GM12878 (cell line): ENCODE measurements at regions not wholly inside any gene's neighbourhood (a gene's known extent, or its start where the extent isn't known, plus 50 kb on each side); places are given as distances from the start of the nearest gene placed in this dataset.

Source experiments
- ATAC-seq: fragments of 200-7000 bp; cut with Tn5 transposase; 3 replicates; pipeline ENCODE4 v1.9.1; 2020; ENCODE audit warnings: mild to moderate bottlenecking, moderate library complexity
- BruUV-seq: library from RNA; stranded (reverse); fragments of 400-500 nt; replicated peaks from 2 replicates; lab custom pipeline; 2021; lab: Mats Ljungman, UMichigan
- CTCF ChIA-PET: fragments of 300-600 bp; sonication (Branson Sonifier 250); formaldehyde crosslinking; extraction: SDS; loops from one replicate; lab custom pipeline; 2021; ENCODE audit warnings: inconsistent platforms; lab: Yijun Ruan, JAX
- POLR2A ChIA-PET: fragments of 350-600 bp; formaldehyde crosslinking; extraction: SDS; loops from one replicate; lab custom pipeline; 2021; ENCODE audit warnings: inconsistent platforms; lab: Charles Lee
- RAD21 ChIA-PET: fragments of 300-600 bp; sonication (Branson Sonifier 250); formaldehyde crosslinking; loops from one replicate; lab custom pipeline; 2023; ENCODE audit warnings: antibody characterized with exemption; ENCODE audit not compliant: unreplicated experiment; lab: Charles Lee
- SMC1A ChIA-PET: fragments of 300-600 bp; sonication (Branson Sonifier 250); formaldehyde crosslinking; loops from one replicate; lab custom pipeline; 2023; ENCODE audit not compliant: unreplicated experiment, uncharacterized antibody; lab: Charles Lee
- DNase-seq: peaks from one replicate; pipeline ENCODE4 v3.0.0-alpha.2; 2011; ENCODE audit warnings: low read depth, low spot score
- FAIRE-seq: peaks from 3 replicates; lab custom pipeline; 2011; peaks lifted over from hg19 to GRCh38; lab: Jason Lieb, UNC
- H2AFZ ChIP-seq: 2 replicates; pipeline ENCODE4 v1.6.0; 2011; ENCODE audit warnings: low read depth, low read length, control low read depth; ENCODE audit not compliant: control insufficient read depth
- H3K27ac ChIP-seq: 2 replicates; pipeline ENCODE4 v1.5.1; 2011; ENCODE audit warnings: control low read depth; ENCODE audit not compliant: control insufficient read depth, insufficient read depth
- H3K27me3 ChIP-seq, 2 experiments: replicated peaks in 1 of 2; 2 replicates each; pipeline versions ENCODE4 v1.6.0 to v1.6.1; 2011; ENCODE audit warnings: low read length in 1 of 2; ENCODE audit not compliant: control insufficient read depth in 2 of 2, insufficient read depth in 2 of 2
- H3K36me3 ChIP-seq, 2 experiments: 2 replicates each; pipeline ENCODE4 v1.5.1; 2011; ENCODE audit warnings: low read length in 1 of 2; ENCODE audit not compliant: control insufficient read depth in 2 of 2, insufficient read depth in 2 of 2
- H3K4me1 ChIP-seq: 2 replicates; pipeline ENCODE4 v1.6.1; 2011; ENCODE audit warnings: mild to moderate bottlenecking, low read length, moderate library complexity, mixed read lengths; ENCODE audit not compliant: control insufficient read depth, insufficient read depth
- H3K4me2 ChIP-seq: 2 replicates; pipeline ENCODE4 v1.6.0; 2011; ENCODE audit warnings: control low read depth; ENCODE audit not compliant: control insufficient read depth, insufficient read depth
- H3K4me3 ChIP-seq: fragments of 200-600 bp; sonication (generic); 2 replicates; pipeline ENCODE4 v1.5.1; 2016
- H3K79me2 ChIP-seq: 2 replicates; pipeline ENCODE4 v1.6.0; 2011; ENCODE audit warnings: low read length; ENCODE audit not compliant: control insufficient read depth, insufficient read depth
- H3K9ac ChIP-seq: 2 replicates; pipeline ENCODE4 v1.8.0; 2011; ENCODE audit warnings: low read length, control low read depth, mixed read lengths; ENCODE audit not compliant: control insufficient read depth, insufficient read depth
- H3K9me3 ChIP-seq: replicated peaks from 3 replicates; pipeline ENCODE4 v1.5.1; 2011; ENCODE audit warnings: mild to moderate bottlenecking, low read length; ENCODE audit not compliant: control insufficient read depth, insufficient read depth
- H4K20me1 ChIP-seq: 2 replicates; pipeline ENCODE4 v1.6.0; 2011; ENCODE audit not compliant: control insufficient read depth, insufficient read depth
- BACH1 ChIP-seq: fragments of 450-650 bp; IDR thresholded peaks from 2 replicates; pipeline ENCODE4 v1.6.1; 2017; ENCODE audit warnings: mild to moderate bottlenecking, borderline replicate concordance
- CEBPB ChIP-seq, 2 experiments: fragments of 150-350 bp in 1 of 2; IDR thresholded peaks; 2 replicates each; pipeline ENCODE4 v1.6.1; 2012 to 2014; ENCODE audit warnings: low read depth in 2 of 2, low read length in 2 of 2, borderline replicate concordance in 1 of 2, inconsistent platforms in 1 of 2
- CHD2 ChIP-seq: IDR thresholded peaks from 2 replicates; pipeline ENCODE4 v1.6.1; 2011; ENCODE audit warnings: low read depth, low read length, improper control_type of control experiment, borderline replicate concordance
- CREB1 ChIP-seq: IDR thresholded peaks from 2 replicates; pipeline ENCODE4 v1.6.1; 2012; ENCODE audit warnings: low read depth, mild to moderate bottlenecking, inconsistent platforms
- HCFC1 ChIP-seq: fragments of 150-350 bp; IDR thresholded peaks from 2 replicates; pipeline ENCODE4 v1.6.1; 2014; ENCODE audit warnings: low read length
- NFXL1 ChIP-seq: fragments of 450-650 bp; IDR thresholded peaks from 2 replicates; pipeline ENCODE4 v1.6.1; 2017; ENCODE audit warnings: antibody characterized with exemption, mild to moderate bottlenecking, borderline replicate concordance
- NR2C1 ChIP-seq: fragments of 450-650 bp; IDR thresholded peaks from 2 replicates; pipeline ENCODE4 v1.6.1; 2017; ENCODE audit warnings: antibody characterized with exemption, mild to moderate bottlenecking, moderate library complexity
- NR2C2 ChIP-seq: IDR thresholded peaks from 2 replicates; pipeline ENCODE4 v1.6.1; 2011; ENCODE audit warnings: borderline replicate concordance, low read depth; ENCODE audit not compliant: control insufficient read depth, insufficient read length
- POU2F2 ChIP-seq: IDR thresholded peaks from 3 replicates; pipeline ENCODE4 v1.6.1; 2011; ENCODE audit warnings: low read depth, mild to moderate bottlenecking, low read length, borderline replicate concordance
- SMAD5 ChIP-seq: IDR thresholded peaks from 2 replicates; pipeline ENCODE4 v1.6.1; 2016; ENCODE audit warnings: antibody characterized with exemption, low read depth
- TARDBP ChIP-seq: IDR thresholded peaks from 2 replicates; pipeline ENCODE4 v1.6.1; 2016; ENCODE audit warnings: borderline replicate concordance
- YY1 ChIP-seq: IDR thresholded peaks from 2 replicates; pipeline ENCODE4 v1.6.1; 2011; ENCODE audit warnings: low read depth, mild to moderate bottlenecking, low read length
- ZZZ3 ChIP-seq: IDR thresholded peaks from 2 replicates; pipeline ENCODE4 v1.6.1; 2011; ENCODE audit warnings: low read depth; ENCODE audit not compliant: control insufficient read depth, insufficient read length
- WGBS: methylation state at CpG from one replicate; pipeline ENCODE4 v1.1.6; 2016; ENCODE audit warnings: low lambda C conversion rate; ENCODE audit not compliant: insufficient replicate concordance, insufficient coverage; ENCODE audit errors: missing lambda C conversion rate; 5-methylcytosine and 5-hydroxymethylcytosine counted together
- in situ Hi-C: fragments of 300-500 bp; cut with MboI; formaldehyde crosslinking; loops from 9 replicates; pipeline ENCODE4 v1.14.3; 2018; ENCODE audit warnings: mixed read lengths
- intact Hi-C: fragments of 100-400 bp; cut with micrococcal nuclease; formaldehyde crosslinking; loops from one replicate; pipeline ENCODE4 v1.14.2; 2022; ENCODE audit not compliant: unreplicated experiment
- TF ChIP-seq, protein P1 (sequence below): fragments of 450-650 bp; IDR thresholded peaks from 2 replicates; pipeline ENCODE4 v1.6.1; 2018; ENCODE audit warnings: borderline replicate concordance, mild to moderate bottlenecking; ENCODE audit not compliant: partially characterized antibody
- TF ChIP-seq, protein P2 (sequence below): fragments of 450-650 bp; conservative IDR thresholded peaks from 2 replicates; pipeline ENCODE4 v1.6.1; 2017; ENCODE audit warnings: mild to moderate bottlenecking, moderate library complexity
- TF ChIP-seq, protein P3 (sequence below): IDR thresholded peaks from 2 replicates; pipeline ENCODE4 v1.6.1; 2011; ENCODE audit warnings: borderline replicate concordance, low read depth, mild to moderate bottlenecking, moderate library complexity, mixed read lengths, low read length; ENCODE audit not compliant: insufficient read depth; ENCODE audit errors: extremely low read length
- TF ChIP-seq, protein P4 (sequence below): IDR thresholded peaks from 2 replicates; pipeline ENCODE4 v1.6.1; 2012; ENCODE audit warnings: low read depth, low read length, improper control_type of control experiment
- TF ChIP-seq, protein P5 (sequence below): fragments of 450-650 bp; IDR thresholded peaks from 2 replicates; pipeline ENCODE4 v1.6.1; 2016; ENCODE audit warnings: mild to moderate bottlenecking

DNA sequence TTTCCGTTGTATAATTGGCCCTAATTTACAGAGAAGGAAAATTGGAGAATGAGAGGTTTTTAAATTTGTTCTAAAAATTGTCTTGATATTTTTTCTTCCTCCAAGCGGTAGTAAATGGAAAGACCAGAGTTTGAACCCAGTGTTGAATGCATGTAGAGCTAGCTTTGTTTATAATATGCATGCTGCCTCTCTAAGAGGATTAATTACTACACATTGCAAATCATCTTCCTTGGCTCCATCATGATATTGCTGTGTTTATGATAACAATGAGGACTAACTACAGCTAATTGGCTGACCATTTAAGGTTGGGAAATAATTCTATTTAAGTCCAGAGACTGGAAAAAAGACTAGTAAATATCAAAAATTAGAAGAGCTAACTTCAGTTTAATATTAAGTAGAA, 338.5 kb downstream of the PLK2 start:
- H3K9ac ChIP-seq = no peak overlapping the region
- ChIA-PET POLR2A (no interaction called here), CTCF (no interaction called here), RAD21 (no interaction called here), SMC1A (no interaction called here)
- no peak overlapping the region for H3K27ac ChIP-seq
- H3K4me3 ChIP-seq = no peak overlapping the region
- FAIRE-seq (no peak), DNase-seq (no peak), ATAC-seq (no peak)
- no peaks in the 10 kb centered on the region for H3K79me2 ChIP-seq
- no peaks in the 10 kb centered on the region for H3K4me1 ChIP-seq
- H3K36me3 ChIP-seq = no peaks in the 10 kb centered on the region
- intact Hi-C loops (no loop called here), in situ Hi-C loops (no loop called here)
- no peaks in the 10 kb centered on the region for H3K9me3 ChIP-seq
- no peak overlapping the region for H2AFZ ChIP-seq
- H3K27me3 ChIP-seq = no peaks in the 10 kb centered on the region
- 18% methylated on average over 2 of the region's 2 CpGs for WGBS
- H4K20me1 ChIP-seq = no peaks in the 10 kb centered on the region
- BruUV-seq = no TSS peak
- no peak overlapping the region for H3K4me2 ChIP-seq
- TF ChIP-seq NR2C2 (no peak), POU2F2 (no peak), YY1 (no peak), TARDBP (no peak), CHD2 (no peak), ZZZ3 (no peak), SMAD5 (no peak), CEBPB (IDR thresholded peaks at IDR 0.05; ENCODE audit: borderline replicate concordance in 1 of 2, low read depth in 2 of 2, low read length in 2 of 2) (no peak), CREB1 (no peak), NR2C1 (no peak), HCFC1 (no peak), NFXL1 (no peak), BACH1 (no peak)
- TF ChIP-seq, protein P1, sequence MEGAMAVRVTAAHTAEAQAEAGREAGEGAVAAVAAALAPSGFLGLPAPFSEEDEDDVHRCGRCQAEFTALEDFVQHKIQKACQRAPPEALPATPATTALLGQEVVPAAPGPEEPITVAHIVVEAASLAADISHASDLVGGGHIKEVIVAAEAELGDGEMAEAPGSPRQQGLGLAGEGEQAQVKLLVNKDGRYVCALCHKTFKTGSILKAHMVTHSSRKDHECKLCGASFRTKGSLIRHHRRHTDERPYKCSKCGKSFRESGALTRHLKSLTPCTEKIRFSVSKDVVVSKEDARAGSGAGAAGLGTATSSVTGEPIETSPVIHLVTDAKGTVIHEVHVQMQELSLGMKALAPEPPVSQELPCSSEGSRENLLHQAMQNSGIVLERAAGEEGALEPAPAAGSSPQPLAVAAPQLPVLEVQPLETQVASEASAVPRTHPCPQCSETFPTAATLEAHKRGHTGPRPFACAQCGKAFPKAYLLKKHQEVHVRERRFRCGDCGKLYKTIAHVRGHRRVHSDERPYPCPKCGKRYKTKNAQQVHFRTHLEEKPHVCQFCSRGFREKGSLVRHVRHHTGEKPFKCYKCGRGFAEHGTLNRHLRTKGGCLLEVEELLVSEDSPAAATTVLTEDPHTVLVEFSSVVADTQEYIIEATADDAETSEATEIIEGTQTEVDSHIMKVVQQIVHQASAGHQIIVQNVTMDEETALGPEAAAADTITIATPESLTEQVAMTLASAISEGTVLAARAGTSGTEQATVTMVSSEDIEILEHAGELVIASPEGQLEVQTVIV = no peak
- TF ChIP-seq, protein P2, sequence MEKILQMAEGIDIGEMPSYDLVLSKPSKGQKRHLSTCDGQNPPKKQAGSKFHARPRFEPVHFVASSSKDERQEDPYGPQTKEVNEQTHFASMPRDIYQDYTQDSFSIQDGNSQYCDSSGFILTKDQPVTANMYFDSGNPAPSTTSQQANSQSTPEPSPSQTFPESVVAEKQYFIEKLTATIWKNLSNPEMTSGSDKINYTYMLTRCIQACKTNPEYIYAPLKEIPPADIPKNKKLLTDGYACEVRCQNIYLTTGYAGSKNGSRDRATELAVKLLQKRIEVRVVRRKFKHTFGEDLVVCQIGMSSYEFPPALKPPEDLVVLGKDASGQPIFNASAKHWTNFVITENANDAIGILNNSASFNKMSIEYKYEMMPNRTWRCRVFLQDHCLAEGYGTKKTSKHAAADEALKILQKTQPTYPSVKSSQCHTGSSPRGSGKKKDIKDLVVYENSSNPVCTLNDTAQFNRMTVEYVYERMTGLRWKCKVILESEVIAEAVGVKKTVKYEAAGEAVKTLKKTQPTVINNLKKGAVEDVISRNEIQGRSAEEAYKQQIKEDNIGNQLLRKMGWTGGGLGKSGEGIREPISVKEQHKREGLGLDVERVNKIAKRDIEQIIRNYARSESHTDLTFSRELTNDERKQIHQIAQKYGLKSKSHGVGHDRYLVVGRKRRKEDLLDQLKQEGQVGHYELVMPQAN = no peak
- TF ChIP-seq, protein P3, sequence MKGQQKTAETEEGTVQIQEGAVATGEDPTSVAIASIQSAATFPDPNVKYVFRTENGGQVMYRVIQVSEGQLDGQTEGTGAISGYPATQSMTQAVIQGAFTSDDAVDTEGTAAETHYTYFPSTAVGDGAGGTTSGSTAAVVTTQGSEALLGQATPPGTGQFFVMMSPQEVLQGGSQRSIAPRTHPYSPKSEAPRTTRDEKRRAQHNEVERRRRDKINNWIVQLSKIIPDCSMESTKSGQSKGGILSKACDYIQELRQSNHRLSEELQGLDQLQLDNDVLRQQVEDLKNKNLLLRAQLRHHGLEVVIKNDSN = no peak
- TF ChIP-seq, protein P4, sequence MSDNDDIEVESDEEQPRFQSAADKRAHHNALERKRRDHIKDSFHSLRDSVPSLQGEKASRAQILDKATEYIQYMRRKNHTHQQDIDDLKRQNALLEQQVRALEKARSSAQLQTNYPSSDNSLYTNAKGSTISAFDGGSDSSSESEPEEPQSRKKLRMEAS = no peak
- TF ChIP-seq, protein P5, sequence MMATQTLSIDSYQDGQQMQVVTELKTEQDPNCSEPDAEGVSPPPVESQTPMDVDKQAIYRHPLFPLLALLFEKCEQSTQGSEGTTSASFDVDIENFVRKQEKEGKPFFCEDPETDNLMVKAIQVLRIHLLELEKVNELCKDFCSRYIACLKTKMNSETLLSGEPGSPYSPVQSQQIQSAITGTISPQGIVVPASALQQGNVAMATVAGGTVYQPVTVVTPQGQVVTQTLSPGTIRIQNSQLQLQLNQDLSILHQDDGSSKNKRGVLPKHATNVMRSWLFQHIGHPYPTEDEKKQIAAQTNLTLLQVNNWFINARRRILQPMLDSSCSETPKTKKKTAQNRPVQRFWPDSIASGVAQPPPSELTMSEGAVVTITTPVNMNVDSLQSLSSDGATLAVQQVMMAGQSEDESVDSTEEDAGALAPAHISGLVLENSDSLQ = no peak
